ENCODE measurements at regions not wholly inside any gene's neighbourhood (a gene's known extent, or its start where the extent isn't known, plus 50 kb on each side); places are given as distances from the start of the nearest gene placed in this dataset.
"Not testable (repeated sequence)": the region's sequence is repeated elsewhere in the genome, so short reads cannot be mapped to it uniquely, and the experiment has no call there.

DNA sequence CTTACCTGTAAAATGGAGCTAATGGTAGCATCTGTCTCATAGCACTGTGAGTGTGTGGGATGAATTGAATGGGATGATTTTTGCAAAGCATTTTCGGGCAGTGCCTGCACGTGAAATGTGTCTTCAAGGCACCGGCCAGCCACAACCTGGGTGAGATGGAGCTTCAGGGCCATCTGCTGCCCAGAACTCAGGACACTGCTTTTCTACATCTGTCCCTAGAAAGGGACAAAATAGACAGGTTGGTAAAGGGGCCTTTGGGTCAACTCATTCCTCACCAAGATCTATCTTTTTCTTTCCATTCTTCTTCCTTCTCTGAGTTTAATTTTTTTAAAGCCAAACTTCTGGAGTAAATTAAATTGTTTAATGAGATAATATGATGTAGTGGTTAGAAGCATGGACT lies 106.5 kb downstream of the UTP18 start:
- no peak overlapping the region for H3K9ac ChIP-seq (ENCODE audit: low read length in 2 of 2)
- no peaks in the 10 kb centered on the region for H3K9me3 ChIP-seq (ENCODE audit: control insufficient read depth in 2 of 2, low read length in 2 of 2)
- no peak overlapping the region for H3K4me3 ChIP-seq (ENCODE audit: low read length in 2 of 2)
- peaks cover 0 to 5% of the 10 kb centered on the region in 2 donors for H3K27me3 ChIP-seq (ENCODE audit: control insufficient read depth in 1 of 2, insufficient read depth in 2 of 2, low read length in 2 of 2)
- H3K4me1 ChIP-seq (ENCODE audit: control insufficient read depth, insufficient read depth, low read length), result no peaks in the 10 kb centered on the region
- H3K36me3 ChIP-seq (ENCODE audit: control insufficient read depth in 2 of 2, insufficient read depth in 2 of 2, low read length in 2 of 2), result no peaks in the 10 kb centered on the region
- H3K27ac ChIP-seq (ENCODE audit: low read length), result no peak overlapping the region

GRCh38 chr17:51367836-51368235 lies 107.5 kb downstream of the UTP18 start:
- H3K9ac ChIP-seq (ENCODE audit: low read length in 2 of 2); H3K4me1 ChIP-seq (ENCODE audit: control insufficient read depth, insufficient read depth, low read length); H3K36me3 ChIP-seq (ENCODE audit: control insufficient read depth in 2 of 2, insufficient read depth in 2 of 2, low read length in 2 of 2); H3K27ac ChIP-seq (ENCODE audit: low read length); H3K9me3 ChIP-seq (ENCODE audit: control insufficient read depth in 2 of 2, low read length in 2 of 2); H3K4me3 ChIP-seq (ENCODE audit: low read length in 2 of 2); H3K27me3 ChIP-seq (ENCODE audit: control insufficient read depth in 1 of 2, insufficient read depth in 2 of 2, low read length in 2 of 2): not testable (repeated sequence)

- Histone ChIP-seq H3K4me1 (ENCODE audit: control insufficient read depth, insufficient read depth, low read length) (no peaks in the 10 kb centered on the region), H3K4me3 (ENCODE audit: low read length in 2 of 2) (no peak overlapping the region), H3K9me3 (ENCODE audit: control insufficient read depth in 2 of 2, low read length in 2 of 2) (no peaks in the 10 kb centered on the region), H3K9ac (ENCODE audit: low read length in 2 of 2) (no peak overlapping the region), H3K27me3 (ENCODE audit: control insufficient read depth in 1 of 2, insufficient read depth in 2 of 2, low read length in 2 of 2) (peaks cover 0 to 3% of the 10 kb centered on the region in 2 donors), H3K27ac (ENCODE audit: low read length) (no peak overlapping the region), H3K36me3 (ENCODE audit: control insufficient read depth in 2 of 2, insufficient read depth in 2 of 2, low read length in 2 of 2) (no peaks in the 10 kb centered on the region)
These were observed 111.4 kb downstream of the UTP18 start for GRCh38 chr17:51371732-51372151.

- Histone ChIP-seq H3K27ac (ENCODE audit: low read length) (no peak overlapping the region), H3K9ac (ENCODE audit: low read length in 2 of 2) (no peak overlapping the region)
These were observed 112.1 kb downstream of the UTP18 start for GRCh38 chr17:51372345-51373004.

DNA sequence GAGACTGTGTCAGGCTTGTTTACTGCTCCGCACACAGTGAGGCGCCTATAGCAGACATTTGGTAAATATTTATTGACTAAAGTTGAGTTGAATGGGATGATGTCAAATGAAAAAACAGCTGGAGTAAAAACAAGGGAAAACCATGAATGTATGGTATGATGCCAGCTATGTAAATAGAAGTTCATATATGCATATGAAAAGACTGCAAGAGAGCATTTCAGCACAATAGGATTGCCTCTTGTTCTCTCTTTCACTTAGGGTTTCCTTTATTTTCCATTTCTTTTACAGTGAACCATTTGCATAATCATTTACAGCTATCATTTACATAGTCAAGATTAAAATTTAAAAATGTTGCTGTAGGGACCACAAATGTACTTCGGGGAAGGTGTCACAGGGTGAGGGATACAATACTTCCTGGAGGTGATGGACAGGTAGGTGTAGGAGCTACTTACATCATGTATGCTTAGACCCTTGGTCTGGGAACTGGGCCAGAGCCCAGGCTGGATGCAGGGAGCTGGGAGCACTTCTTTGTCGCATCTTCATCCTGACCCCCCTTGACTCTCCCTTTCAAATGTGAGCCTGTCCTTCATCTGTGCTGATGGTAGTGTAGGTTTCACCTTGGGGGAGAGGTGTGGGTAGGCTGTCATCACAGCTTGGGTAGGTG lies 113.3 kb downstream of the UTP18 start:
- H3K27me3 ChIP-seq (ENCODE audit: control insufficient read depth in 1 of 2, insufficient read depth in 2 of 2, low read length in 2 of 2), result peaks cover 0 to 3% of the 10 kb centered on the region in 2 donors
- no peaks in the 10 kb centered on the region for H3K9me3 ChIP-seq (ENCODE audit: control insufficient read depth in 2 of 2, low read length in 2 of 2)
- no peak overlapping the region for H3K4me3 ChIP-seq (ENCODE audit: low read length in 2 of 2)
- H3K27ac ChIP-seq (ENCODE audit: low read length), result no peak overlapping the region
- no peaks in the 10 kb centered on the region for H3K36me3 ChIP-seq (ENCODE audit: control insufficient read depth in 2 of 2, insufficient read depth in 2 of 2, low read length in 2 of 2)
- no peaks in the 10 kb centered on the region for H3K4me1 ChIP-seq (ENCODE audit: control insufficient read depth, insufficient read depth, low read length)
- no peak overlapping the region for H3K9ac ChIP-seq (ENCODE audit: low read length in 2 of 2)

More at GRCh38 chr17:51372345-51373004, 112.1 kb downstream of the UTP18 start:
- H3K27me3 ChIP-seq (ENCODE audit: control insufficient read depth in 1 of 2, insufficient read depth in 2 of 2, low read length in 2 of 2), result peaks cover 0 to 3% of the 10 kb centered on the region in 2 donors
- H3K36me3 ChIP-seq (ENCODE audit: control insufficient read depth in 2 of 2, insufficient read depth in 2 of 2, low read length in 2 of 2), result no peaks in the 10 kb centered on the region
- no peaks in the 10 kb centered on the region for H3K9me3 ChIP-seq (ENCODE audit: control insufficient read depth in 2 of 2, low read length in 2 of 2)
- peak overlapping the region in 1 of 2 donors; percentile 20 for H3K4me3 ChIP-seq (ENCODE audit: low read length in 2 of 2)
- H3K4me1 ChIP-seq (ENCODE audit: control insufficient read depth, insufficient read depth, low read length), result no peaks in the 10 kb centered on the region

- Histone ChIP-seq H3K9ac (ENCODE audit: low read length in 2 of 2) (no peak overlapping the region), H3K4me1 (ENCODE audit: control insufficient read depth, insufficient read depth, low read length) (no peaks in the 10 kb centered on the region), H3K9me3 (ENCODE audit: control insufficient read depth in 2 of 2, low read length in 2 of 2) (no peaks in the 10 kb centered on the region), H3K27ac (ENCODE audit: low read length) (no peak overlapping the region), H3K36me3 (ENCODE audit: control insufficient read depth in 2 of 2, insufficient read depth in 2 of 2, low read length in 2 of 2) (no peaks in the 10 kb centered on the region), H3K4me3 (ENCODE audit: low read length in 2 of 2) (no peak overlapping the region), H3K27me3 (ENCODE audit: control insufficient read depth in 1 of 2, insufficient read depth in 2 of 2, low read length in 2 of 2) (peaks cover 0 to 3% of the 10 kb centered on the region in 2 donors)
These were observed 113.9 kb downstream of the UTP18 start for GRCh38 chr17:51374209-51374608.

GRCh38 chr17:51375771-51376170 lies 115.4 kb downstream of the UTP18 start:
- Histone ChIP-seq H3K27me3 (ENCODE audit: control insufficient read depth in 1 of 2, insufficient read depth in 2 of 2, low read length in 2 of 2) (no peaks in the 10 kb centered on the region), H3K27ac (ENCODE audit: low read length) (no peak overlapping the region)

DNA sequence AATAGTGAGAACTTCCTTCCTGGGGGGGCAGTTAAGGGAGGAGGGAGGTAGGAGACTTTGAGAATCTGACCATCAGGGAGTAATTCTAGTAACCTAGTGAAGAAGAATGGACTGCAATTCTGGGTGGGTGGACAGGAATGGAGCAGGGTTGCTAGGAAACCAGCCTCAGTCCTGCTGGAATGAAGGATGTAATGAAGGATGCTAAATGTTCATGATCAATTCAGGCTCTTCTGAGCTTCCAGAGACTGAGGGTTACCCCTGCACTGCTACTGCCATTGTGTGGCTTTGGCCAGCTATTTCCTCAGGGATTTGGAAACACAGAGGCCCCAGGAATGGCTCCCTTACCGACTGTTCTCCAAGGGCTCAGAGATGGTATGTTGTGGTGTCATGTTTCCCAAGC lies 116.4 kb downstream of the UTP18 start:
- Histone ChIP-seq H3K27ac (ENCODE audit: low read length) (no peak overlapping the region), H3K27me3 (ENCODE audit: control insufficient read depth in 1 of 2, insufficient read depth in 2 of 2, low read length in 2 of 2) (no peaks in the 10 kb centered on the region), H3K9ac (ENCODE audit: low read length in 2 of 2) (no peak overlapping the region), H3K36me3 (ENCODE audit: control insufficient read depth in 2 of 2, insufficient read depth in 2 of 2, low read length in 2 of 2) (no peaks in the 10 kb centered on the region), H3K9me3 (ENCODE audit: control insufficient read depth in 2 of 2, low read length in 2 of 2) (no peaks in the 10 kb centered on the region), H3K4me3 (ENCODE audit: low read length in 2 of 2) (no peak overlapping the region), H3K4me1 (ENCODE audit: control insufficient read depth, insufficient read depth, low read length) (no peaks in the 10 kb centered on the region)

More at GRCh38 chr17:51375771-51376170, 115.4 kb downstream of the UTP18 start:
- no peaks in the 10 kb centered on the region for H3K9me3 ChIP-seq (ENCODE audit: control insufficient read depth in 2 of 2, low read length in 2 of 2)
- no peak overlapping the region for H3K4me3 ChIP-seq (ENCODE audit: low read length in 2 of 2)
- H3K9ac ChIP-seq (ENCODE audit: low read length in 2 of 2), result no peak overlapping the region
- H3K4me1 ChIP-seq (ENCODE audit: control insufficient read depth, insufficient read depth, low read length), result no peaks in the 10 kb centered on the region
- no peaks in the 10 kb centered on the region for H3K36me3 ChIP-seq (ENCODE audit: control insufficient read depth in 2 of 2, insufficient read depth in 2 of 2, low read length in 2 of 2)

DNA sequence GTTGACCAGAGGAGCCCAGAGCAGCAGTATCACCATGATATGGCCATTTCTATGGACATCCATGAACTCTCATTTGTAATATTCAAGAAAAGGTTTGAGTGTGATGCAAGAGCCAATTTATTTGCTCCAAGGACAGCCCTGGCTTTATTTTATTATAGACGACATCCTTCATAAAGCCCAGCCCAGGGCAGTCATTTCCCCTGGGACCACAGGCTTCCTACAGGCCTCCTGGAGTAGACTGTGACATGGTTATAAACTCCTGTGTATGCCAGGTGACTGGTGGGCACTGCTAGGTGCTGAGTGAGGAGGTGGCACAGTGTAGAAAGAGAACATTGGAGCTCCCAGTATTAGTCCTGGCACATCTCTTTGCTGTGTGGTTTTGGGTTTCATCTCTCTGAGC lies 120.9 kb downstream of the UTP18 start:
- Histone ChIP-seq H3K27me3 (ENCODE audit: control insufficient read depth in 1 of 2, insufficient read depth in 2 of 2, low read length in 2 of 2) (no peaks in the 10 kb centered on the region), H3K9me3 (ENCODE audit: control insufficient read depth in 2 of 2, low read length in 2 of 2) (no peaks in the 10 kb centered on the region), H3K4me1 (ENCODE audit: control insufficient read depth, insufficient read depth, low read length) (no peaks in the 10 kb centered on the region), H3K36me3 (ENCODE audit: control insufficient read depth in 2 of 2, insufficient read depth in 2 of 2, low read length in 2 of 2) (no peaks in the 10 kb centered on the region), H3K27ac (ENCODE audit: low read length) (no peak overlapping the region), H3K4me3 (ENCODE audit: low read length in 2 of 2) (no peak overlapping the region), H3K9ac (ENCODE audit: low read length in 2 of 2) (no peak overlapping the region)

DNA sequence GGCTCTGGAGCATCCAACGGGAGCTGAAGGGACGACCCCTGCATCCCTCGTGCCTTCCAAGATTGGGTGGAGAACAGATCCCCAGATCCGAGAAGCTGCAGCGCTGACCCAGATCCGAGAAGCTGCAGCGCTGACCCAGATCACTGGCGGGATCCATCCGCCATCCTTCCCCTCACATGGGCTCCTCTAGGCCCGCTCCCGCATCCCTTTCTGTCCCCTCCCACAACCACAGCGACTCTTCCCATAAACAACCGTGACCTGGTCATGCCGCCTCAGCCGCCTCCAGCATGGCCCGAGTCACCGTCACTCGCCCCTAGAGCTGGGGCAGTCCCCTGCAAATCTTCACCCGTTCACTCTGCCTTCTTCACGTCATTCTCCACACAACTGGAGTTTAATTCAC lies 124.9 kb downstream of the UTP18 start:
- Histone ChIP-seq H3K36me3 (ENCODE audit: control insufficient read depth in 2 of 2, insufficient read depth in 2 of 2, low read length in 2 of 2) (no peaks in the 10 kb centered on the region), H3K4me1 (ENCODE audit: control insufficient read depth, insufficient read depth, low read length) (no peaks in the 10 kb centered on the region), H3K9ac (ENCODE audit: low read length in 2 of 2) (no peak overlapping the region), H3K4me3 (ENCODE audit: low read length in 2 of 2) (no peak overlapping the region), H3K27ac (ENCODE audit: low read length) (no peak overlapping the region), H3K27me3 (ENCODE audit: control insufficient read depth in 1 of 2, insufficient read depth in 2 of 2, low read length in 2 of 2) (no peaks in the 10 kb centered on the region), H3K9me3 (ENCODE audit: control insufficient read depth in 2 of 2, low read length in 2 of 2) (no peaks in the 10 kb centered on the region)

DNA sequence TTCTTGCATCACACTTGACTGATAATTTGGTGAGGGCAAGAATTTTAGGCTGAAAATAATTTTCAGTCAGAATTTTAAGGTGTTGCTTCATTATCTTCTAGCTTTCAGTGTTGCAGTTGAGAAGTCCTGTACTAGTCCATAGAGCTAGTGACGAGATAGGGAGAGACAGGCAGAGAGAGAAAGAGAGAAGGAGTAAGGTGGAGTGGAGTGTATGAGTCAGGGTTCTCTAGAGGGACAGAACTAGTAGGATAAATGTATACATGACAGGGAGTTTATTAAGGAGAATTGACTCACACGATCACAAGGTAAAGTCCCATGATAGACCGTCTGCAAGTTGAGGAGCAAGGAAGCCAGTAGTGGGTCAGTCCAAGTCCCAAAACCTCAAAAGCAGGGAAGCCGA lies 127.2 kb downstream of the UTP18 start:
- no peaks in the 10 kb centered on the region for H3K9me3 ChIP-seq (ENCODE audit: control insufficient read depth in 2 of 2, low read length in 2 of 2)
- H3K4me1 ChIP-seq (ENCODE audit: control insufficient read depth, insufficient read depth, low read length), result no peaks in the 10 kb centered on the region
- H3K27me3 ChIP-seq (ENCODE audit: control insufficient read depth in 1 of 2, insufficient read depth in 2 of 2, low read length in 2 of 2), result no peaks in the 10 kb centered on the region
- no peak overlapping the region for H3K4me3 ChIP-seq (ENCODE audit: low read length in 2 of 2)
- H3K9ac ChIP-seq (ENCODE audit: low read length in 2 of 2), result no peak overlapping the region
- H3K27ac ChIP-seq (ENCODE audit: low read length), result no peak overlapping the region
- H3K36me3 ChIP-seq (ENCODE audit: control insufficient read depth in 2 of 2, insufficient read depth in 2 of 2, low read length in 2 of 2), result no peaks in the 10 kb centered on the region
